ENCODE measurements at regions not wholly inside any gene's neighbourhood (a gene's known extent, or its start where the extent isn't known, plus 50 kb on each side); places are given as distances from the start of the nearest gene placed in this dataset.

DNA sequence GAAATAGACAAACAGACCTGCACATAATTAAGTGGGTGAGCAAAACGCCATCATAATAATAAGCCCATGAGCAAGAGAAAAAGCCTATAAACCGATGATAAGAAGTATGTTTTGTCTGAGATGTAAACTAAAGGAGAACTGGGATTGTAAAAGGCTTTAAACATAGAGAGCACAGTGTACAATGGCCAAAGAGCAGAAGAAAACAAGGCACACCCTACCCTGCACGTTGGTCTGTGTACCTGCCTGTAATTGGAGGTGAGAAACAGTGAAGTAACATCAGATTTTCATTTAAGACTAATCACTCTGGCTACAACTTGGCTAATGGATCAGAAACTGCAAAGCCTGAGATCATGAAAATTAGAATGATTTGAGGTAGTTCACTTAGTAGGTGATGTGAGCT is 1094.7 kb upstream of the GYPC start:
- no peak for ATAC-seq (ENCODE audit: low read depth)
- H3K4me1 Mint-ChIP-seq, result no peaks in the 10 kb centered on the region
- whole genome bisulfite sequencing (ENCODE audit: insufficient coverage), result no CpG with 5 or more reads among the region's 3 CpGs

DNA sequence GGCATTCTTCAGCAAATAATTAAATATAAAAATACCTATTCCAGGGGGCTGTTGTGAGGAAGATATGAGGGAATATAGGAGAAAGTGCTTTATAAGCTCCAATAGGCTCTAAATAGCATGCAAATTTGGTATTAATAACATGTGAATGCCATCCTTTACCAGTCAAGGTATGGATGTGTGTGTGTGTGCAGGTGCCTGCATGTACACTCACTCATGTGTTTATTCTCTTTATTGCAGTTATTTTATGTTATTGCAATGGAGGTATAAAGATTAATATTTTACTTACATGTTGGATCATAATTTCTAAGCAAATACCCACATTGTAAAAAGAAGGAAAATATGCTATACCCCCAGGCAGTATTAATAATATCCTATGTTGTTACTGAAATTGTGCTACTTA is 1093.0 kb upstream of the GYPC start:
- no peaks in the 10 kb centered on the region for H3K9me3 ChIP-seq (ENCODE audit: control extremely low read depth in 1 of 3, control insufficient read depth in 2 of 3, insufficient read depth in 1 of 3, low read length in 2 of 3)
- ChIA-PET POLR2A (no interaction called here), CTCF (no interaction called here)
- TF ChIP-seq, protein P1, sequence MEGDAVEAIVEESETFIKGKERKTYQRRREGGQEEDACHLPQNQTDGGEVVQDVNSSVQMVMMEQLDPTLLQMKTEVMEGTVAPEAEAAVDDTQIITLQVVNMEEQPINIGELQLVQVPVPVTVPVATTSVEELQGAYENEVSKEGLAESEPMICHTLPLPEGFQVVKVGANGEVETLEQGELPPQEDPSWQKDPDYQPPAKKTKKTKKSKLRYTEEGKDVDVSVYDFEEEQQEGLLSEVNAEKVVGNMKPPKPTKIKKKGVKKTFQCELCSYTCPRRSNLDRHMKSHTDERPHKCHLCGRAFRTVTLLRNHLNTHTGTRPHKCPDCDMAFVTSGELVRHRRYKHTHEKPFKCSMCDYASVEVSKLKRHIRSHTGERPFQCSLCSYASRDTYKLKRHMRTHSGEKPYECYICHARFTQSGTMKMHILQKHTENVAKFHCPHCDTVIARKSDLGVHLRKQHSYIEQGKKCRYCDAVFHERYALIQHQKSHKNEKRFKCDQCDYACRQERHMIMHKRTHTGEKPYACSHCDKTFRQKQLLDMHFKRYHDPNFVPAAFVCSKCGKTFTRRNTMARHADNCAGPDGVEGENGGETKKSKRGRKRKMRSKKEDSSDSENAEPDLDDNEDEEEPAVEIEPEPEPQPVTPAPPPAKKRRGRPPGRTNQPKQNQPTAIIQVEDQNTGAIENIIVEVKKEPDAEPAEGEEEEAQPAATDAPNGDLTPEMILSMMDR (IDR thresholded peaks at IDR 0.05), result no peak
- TF ChIP-seq EZH2 (IDR thresholded peaks at IDR 0.05; ENCODE audit: borderline replicate concordance, insufficient read depth, low read depth, low read length, poor library complexity, severe bottlenecking), result no peak
- intact Hi-C loops (cut with micrococcal nuclease), result no loop called here
- no peaks in the 10 kb centered on the region for H3K4me1 ChIP-seq (ENCODE audit: control insufficient read depth in 2 of 2, insufficient read depth in 2 of 2, low read length in 2 of 2)
- DNase-seq, result no peak
- Mint-ChIP-seq H3K27me3 (no peaks in the 10 kb centered on the region), H3K9me3 (ENCODE audit: insufficient read depth) (peaks cover 2% of the 10 kb centered on the region), H3K4me3 (no peak overlapping the region), H3K27ac (no peak overlapping the region), H3K4me1 (no peaks in the 10 kb centered on the region)
- H4K20me1 ChIP-seq (ENCODE audit: control insufficient read depth, insufficient read depth, low read length, poor library complexity, severe bottlenecking), result no peaks in the 10 kb centered on the region
- no peaks in the 10 kb centered on the region for H3K79me2 ChIP-seq (ENCODE audit: control insufficient read depth, insufficient read depth, low read length)
- no peaks in the 10 kb centered on the region for H3K36me3 ChIP-seq (replicated peaks in 1 of 2; ENCODE audit: control extremely low read depth in 1 of 2, control insufficient read depth in 1 of 2, extremely low read depth in 1 of 2, insufficient read depth in 2 of 2, low read length in 1 of 2)
- no peak overlapping the region for H3K4me2 ChIP-seq (replicated peaks; ENCODE audit: low read depth, low read length, poor library complexity, severe bottlenecking)
- no peak overlapping the region for H3K9ac ChIP-seq (ENCODE audit: low read length)
- H3K27ac ChIP-seq (ENCODE audit: low read length in 2 of 2), result no peak overlapping the region
- no peak overlapping the region for H3K4me3 ChIP-seq (ENCODE audit: control extremely low read depth in 1 of 5, extremely low read depth in 1 of 5, insufficient read depth in 1 of 5, low read depth in 2 of 5, low read length in 4 of 5)
- H2AFZ ChIP-seq (ENCODE audit: insufficient read depth, low read depth, low read length, poor library complexity, severe bottlenecking), result no peak overlapping the region
- no peaks in the 10 kb centered on the region for H3K27me3 ChIP-seq (replicated peaks in 1 of 4; ENCODE audit: control extremely low read depth in 1 of 4, control insufficient read depth in 3 of 4, insufficient read depth in 4 of 4, low read length in 3 of 4)
- no peak for ATAC-seq (ENCODE audit: low read depth)

More for the DNA sequence above, 1094.7 kb upstream of the GYPC start:
- H4K20me1 ChIP-seq (ENCODE audit: control insufficient read depth, insufficient read depth, low read length, poor library complexity, severe bottlenecking), result no peaks in the 10 kb centered on the region
- no peak overlapping the region for H2AFZ ChIP-seq (ENCODE audit: insufficient read depth, low read depth, low read length, poor library complexity, severe bottlenecking)
- H3K9me3 ChIP-seq (ENCODE audit: control extremely low read depth in 1 of 3, control insufficient read depth in 2 of 3, insufficient read depth in 1 of 3, low read length in 2 of 3), result no peaks in the 10 kb centered on the region
- no peak for TF ChIP-seq EZH2 (IDR thresholded peaks at IDR 0.05; ENCODE audit: borderline replicate concordance, insufficient read depth, low read depth, low read length, poor library complexity, severe bottlenecking)
- TF ChIP-seq, protein P1 (IDR thresholded peaks at IDR 0.05), result no peak
- POLR2A ChIA-PET, result no interaction called here
- H3K36me3 ChIP-seq (replicated peaks in 1 of 2; ENCODE audit: control extremely low read depth in 1 of 2, control insufficient read depth in 1 of 2, extremely low read depth in 1 of 2, insufficient read depth in 2 of 2, low read length in 1 of 2), result no peaks in the 10 kb centered on the region
- no peaks in the 10 kb centered on the region for H3K4me1 ChIP-seq (ENCODE audit: control insufficient read depth in 2 of 2, insufficient read depth in 2 of 2, low read length in 2 of 2)
- intact Hi-C loops (cut with micrococcal nuclease), result no loop called here
- Mint-ChIP-seq H3K4me3 (no peak overlapping the region), H3K9me3 (ENCODE audit: insufficient read depth) (peaks cover 2% of the 10 kb centered on the region), H3K27me3 (no peaks in the 10 kb centered on the region), H3K27ac (no peak overlapping the region)
- H3K27ac ChIP-seq (ENCODE audit: low read length in 2 of 2), result no peak overlapping the region
- H3K79me2 ChIP-seq (ENCODE audit: control insufficient read depth, insufficient read depth, low read length), result no peaks in the 10 kb centered on the region
- CTCF ChIA-PET, result no interaction called here
- no peak overlapping the region for H3K4me2 ChIP-seq (replicated peaks; ENCODE audit: low read depth, low read length, poor library complexity, severe bottlenecking)
- no peak overlapping the region for H3K4me3 ChIP-seq (ENCODE audit: control extremely low read depth in 1 of 5, extremely low read depth in 1 of 5, insufficient read depth in 1 of 5, low read depth in 2 of 5, low read length in 4 of 5)
- H3K27me3 ChIP-seq (replicated peaks in 1 of 4; ENCODE audit: control extremely low read depth in 1 of 4, control insufficient read depth in 3 of 4, insufficient read depth in 4 of 4, low read length in 3 of 4), result no peaks in the 10 kb centered on the region
- no peak overlapping the region for H3K9ac ChIP-seq (ENCODE audit: low read length)
- no peak for DNase-seq
